Sigmoid colon (tissue), 6 donors: ENCODE measurements at regions not wholly inside any gene's neighbourhood (a gene's known extent, or its start where the extent isn't known, plus 50 kb on each side); places are given as distances from the start of the nearest gene placed in this dataset.

ENCODE experiments used
- DNase-seq: peaks from one replicate; pipeline ENCODE4 v3.0.0-alpha.2; 2019
- H3K27ac ChIP-seq, 4 donors: fragments of 200-600 bp; sonication (generic); one replicate each; pipeline ENCODE4 v1.5.1; 2016 to 2019; ENCODE audit warnings: mild to moderate bottlenecking in 1 of 4
- H3K27me3 ChIP-seq, 3 donors: fragments of 200-600 bp; sonication (generic); one replicate each; pipeline ENCODE4 v1.5.1; 2019; ENCODE audit warnings: mild to moderate bottlenecking in 1 of 3
- H3K36me3 ChIP-seq, 4 donors: fragments of 200-600 bp; sonication (generic); one replicate each; pipeline ENCODE4 v1.5.1; 2016 to 2019
- H3K4me1 ChIP-seq, 4 donors: fragments of 200-600 bp; sonication (generic); one replicate each; pipeline ENCODE4 v1.5.1; 2017 to 2019
- H3K4me3 ChIP-seq, 4 donors: fragments of 200-600 bp; sonication (generic); one replicate each; pipeline ENCODE4 v1.5.1; 2017 to 2019; ENCODE audit warnings: mild to moderate bottlenecking in 2 of 4, moderate library complexity in 1 of 4
- H3K9me3 ChIP-seq, 4 donors: fragments of 200-600 bp in 3 of 4; sonication (generic) in 3 of 4; one replicate each; pipeline versions ENCODE4 v1.5.1 to v1.6.1; 2013 to 2019
- EP300 ChIP-seq, 4 donors: sonication (generic); formaldehyde crosslinking; IDR thresholded peaks; one replicate each; pipeline ENCODE4 v1.6.1; 2017; ENCODE audit warnings: antibody characterized with exemption in 4 of 4
- POLR2A ChIP-seq, 2 donors: fragments of 450-650 bp; IDR thresholded peaks; one replicate each; pipeline ENCODE4 v1.6.1; 2016; ENCODE audit warnings: antibody characterized with exemption in 2 of 2, mild to moderate bottlenecking in 2 of 2, moderate library complexity in 2 of 2
- POLR2AphosphoS5 ChIP-seq, 4 donors: sonication (generic); formaldehyde crosslinking; IDR thresholded peaks; one replicate each; pipeline ENCODE4 v1.6.1; 2017; ENCODE audit warnings: antibody characterized with exemption in 4 of 4
- WGBS, 2 donors: extraction: QIAGEN DNeasy Blood & Tissue Kit; methylation state at CpG; one replicate each; pipeline ENCODE4 v1.1.7; 2013; 5-methylcytosine and 5-hydroxymethylcytosine counted together
- intact Hi-C: fragments of 100-400 bp; cut with DNase I; formaldehyde crosslinking; loops from one replicate; pipeline ENCODE4 v1.15.1; 2023
- TF ChIP-seq, protein P1 (sequence below), 4 experiments: fragments of 450-650 bp in 3 of 4; fragments of 200-600 bp in 1 of 4; IDR thresholded peaks; one replicate each; pipeline ENCODE4 v1.5.1; 2016 to 2019; ENCODE audit warnings: antibody characterized with exemption in 4 of 4, mild to moderate bottlenecking in 3 of 4, moderate library complexity in 2 of 4
- donor health status: healthy with polysubstance abuse.
- donor health status: healthy.

DNA sequence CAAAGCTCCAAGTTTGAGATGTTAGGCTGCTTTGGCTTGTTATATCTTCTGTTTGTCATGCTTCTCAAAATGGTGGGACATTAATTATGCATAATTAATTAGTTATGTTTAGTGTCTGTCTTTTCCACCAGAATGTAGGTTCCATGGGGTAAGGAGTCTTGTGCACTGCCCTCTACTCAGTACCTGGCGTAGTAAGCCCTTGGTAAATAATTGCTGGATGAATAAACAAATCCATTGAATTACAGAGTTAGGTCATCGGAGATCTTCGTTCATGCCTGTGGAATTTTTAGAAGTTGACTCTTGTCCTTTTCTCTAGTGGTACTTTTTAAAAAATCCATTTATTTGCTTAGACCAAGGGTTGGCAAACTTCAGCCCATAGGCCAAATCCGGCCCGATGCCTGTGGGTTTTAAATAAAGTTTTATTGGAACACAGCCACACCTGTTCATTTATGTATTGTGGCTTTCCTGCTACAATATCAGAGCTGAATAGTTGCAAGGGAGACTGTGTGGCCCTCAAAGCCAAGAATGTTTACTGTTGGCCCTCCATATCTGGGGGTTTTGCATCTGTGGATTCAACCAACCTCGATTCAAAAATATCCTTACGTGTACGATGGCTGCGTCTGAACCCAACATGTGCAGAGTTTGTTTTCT, 524.8 kb upstream of the EEF2KMT start:
- intact Hi-C loops = no loop called here
- no peak for DNase-seq
- Histone ChIP-seq H3K4me1 (no peaks in the 10 kb centered on the region), H3K27me3 (peaks cover 0 to 9% (median 0%) of the 10 kb centered on the region in 3 donors), H3K4me3 (no peak overlapping the region), H3K36me3 (no peaks in the 10 kb centered on the region), H3K9me3 (no peaks in the 10 kb centered on the region), H3K27ac (no peak overlapping the region)
- TF ChIP-seq POLR2AphosphoS5 (IDR thresholded peaks at IDR 0.05) (no peak), EP300 (IDR thresholded peaks at IDR 0.05) (no peak), POLR2A (IDR thresholded peaks at IDR 0.05) (no peak)
- TF ChIP-seq, protein P1, sequence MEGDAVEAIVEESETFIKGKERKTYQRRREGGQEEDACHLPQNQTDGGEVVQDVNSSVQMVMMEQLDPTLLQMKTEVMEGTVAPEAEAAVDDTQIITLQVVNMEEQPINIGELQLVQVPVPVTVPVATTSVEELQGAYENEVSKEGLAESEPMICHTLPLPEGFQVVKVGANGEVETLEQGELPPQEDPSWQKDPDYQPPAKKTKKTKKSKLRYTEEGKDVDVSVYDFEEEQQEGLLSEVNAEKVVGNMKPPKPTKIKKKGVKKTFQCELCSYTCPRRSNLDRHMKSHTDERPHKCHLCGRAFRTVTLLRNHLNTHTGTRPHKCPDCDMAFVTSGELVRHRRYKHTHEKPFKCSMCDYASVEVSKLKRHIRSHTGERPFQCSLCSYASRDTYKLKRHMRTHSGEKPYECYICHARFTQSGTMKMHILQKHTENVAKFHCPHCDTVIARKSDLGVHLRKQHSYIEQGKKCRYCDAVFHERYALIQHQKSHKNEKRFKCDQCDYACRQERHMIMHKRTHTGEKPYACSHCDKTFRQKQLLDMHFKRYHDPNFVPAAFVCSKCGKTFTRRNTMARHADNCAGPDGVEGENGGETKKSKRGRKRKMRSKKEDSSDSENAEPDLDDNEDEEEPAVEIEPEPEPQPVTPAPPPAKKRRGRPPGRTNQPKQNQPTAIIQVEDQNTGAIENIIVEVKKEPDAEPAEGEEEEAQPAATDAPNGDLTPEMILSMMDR (IDR thresholded peaks at IDR 0.05) = no peak
- 78 to 84% methylated on average over 9 of the region's 9 CpGs for WGBS, 2 donors

- intact Hi-C loops = no loop called here
- no peaks in the 10 kb centered on the region for H3K36me3 ChIP-seq
Measured at GRCh38 chr16:5621826-5622225, 524.2 kb upstream of the EEF2KMT start.

GRCh38 chr16:5619304-5619703, 521.7 kb upstream of the EEF2KMT start:
- no peak overlapping the region for H3K4me3 ChIP-seq
- peaks cover 3 to 27% (median 8%) of the 10 kb centered on the region in 3 donors for H3K27me3 ChIP-seq
- intact Hi-C loops = loop anchor here (5.0 kb wide), 2 partner anchors 117 to 382 kb away; no protein-coding TSS in a partner anchor
- WGBS, 2 donors = 79 to 83% methylated on average over 8 of the region's 8 CpGs
- H3K36me3 ChIP-seq = no peaks in the 10 kb centered on the region
- H3K27ac ChIP-seq = no peak overlapping the region
- H3K4me1 ChIP-seq = no peaks in the 10 kb centered on the region
- TF ChIP-seq POLR2A (IDR thresholded peaks at IDR 0.05) (no peak), EP300 (IDR thresholded peaks at IDR 0.05) (no peak), POLR2AphosphoS5 (IDR thresholded peaks at IDR 0.05) (no peak)
- TF ChIP-seq, protein P1 (IDR thresholded peaks at IDR 0.05) = no peak
- no peak for DNase-seq
- H3K9me3 ChIP-seq = no peaks in the 10 kb centered on the region

More at GRCh38 chr16:5621826-5622225, 524.2 kb upstream of the EEF2KMT start:
- H3K9me3 ChIP-seq = no peaks in the 10 kb centered on the region
- WGBS, 2 donors = 54 to 59% methylated on average over 4 of the region's 4 CpGs
- no peak overlapping the region for H3K27ac ChIP-seq
- peaks cover 0 to 14% (median 0%) of the 10 kb centered on the region in 3 donors for H3K27me3 ChIP-seq
- H3K4me3 ChIP-seq = no peak overlapping the region
- DNase-seq = no peak
- H3K4me1 ChIP-seq = no peaks in the 10 kb centered on the region
- TF ChIP-seq, protein P1 (IDR thresholded peaks at IDR 0.05) = no peak
- TF ChIP-seq POLR2A (IDR thresholded peaks at IDR 0.05) (no peak), EP300 (IDR thresholded peaks at IDR 0.05) (no peak), POLR2AphosphoS5 (IDR thresholded peaks at IDR 0.05) (no peak)

GRCh38 chr16:5616841-5617240, 519.2 kb upstream of the EEF2KMT start:
- intact Hi-C loops = loop anchor here (5.0 kb wide), 2 partner anchors 115 to 380 kb away; no protein-coding TSS in a partner anchor
- Histone ChIP-seq H3K27me3 (peaks cover 3 to 32% (median 8%) of the 10 kb centered on the region in 3 donors), H3K36me3 (no peaks in the 10 kb centered on the region), H3K4me3 (no peak overlapping the region), H3K27ac (no peak overlapping the region), H3K4me1 (no peaks in the 10 kb centered on the region), H3K9me3 (no peaks in the 10 kb centered on the region)
- TF ChIP-seq POLR2A (IDR thresholded peaks at IDR 0.05) (no peak), EP300 (IDR thresholded peaks at IDR 0.05) (no peak), POLR2AphosphoS5 (IDR thresholded peaks at IDR 0.05) (no peak)
- TF ChIP-seq, protein P1 (IDR thresholded peaks at IDR 0.05) = no peak
- WGBS, 2 donors = 56 to 82% methylated on average over 6 of the region's 6 CpGs
- DNase-seq = no peak
